ENCODE measurements at regions not wholly inside any gene's neighbourhood (a gene's known extent, or its start where the extent isn't known, plus 50 kb on each side); places are given as distances from the start of the nearest gene placed in this dataset.

DNA sequence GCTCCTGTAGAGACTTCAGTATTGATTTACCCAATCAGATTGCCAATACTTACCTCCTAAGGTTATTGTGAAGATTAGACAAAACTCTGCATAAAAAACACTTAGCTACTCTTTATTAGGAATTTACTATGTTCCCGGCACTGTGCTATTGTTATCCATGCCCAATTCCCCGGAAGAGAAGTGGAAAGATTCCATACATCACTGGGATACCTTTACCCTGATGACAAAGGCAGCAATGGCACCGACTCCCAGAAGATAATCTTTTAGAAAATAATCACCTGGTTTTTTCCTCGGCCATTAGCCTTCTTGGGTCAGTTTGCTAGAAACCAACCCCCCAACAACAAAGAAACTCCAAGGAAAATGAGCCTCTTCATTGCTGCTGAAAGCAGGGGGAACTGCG lies 226.0 kb downstream of the SNX18 start:
- no peak for DNase-seq (ENCODE audit: low read depth)

DNA sequence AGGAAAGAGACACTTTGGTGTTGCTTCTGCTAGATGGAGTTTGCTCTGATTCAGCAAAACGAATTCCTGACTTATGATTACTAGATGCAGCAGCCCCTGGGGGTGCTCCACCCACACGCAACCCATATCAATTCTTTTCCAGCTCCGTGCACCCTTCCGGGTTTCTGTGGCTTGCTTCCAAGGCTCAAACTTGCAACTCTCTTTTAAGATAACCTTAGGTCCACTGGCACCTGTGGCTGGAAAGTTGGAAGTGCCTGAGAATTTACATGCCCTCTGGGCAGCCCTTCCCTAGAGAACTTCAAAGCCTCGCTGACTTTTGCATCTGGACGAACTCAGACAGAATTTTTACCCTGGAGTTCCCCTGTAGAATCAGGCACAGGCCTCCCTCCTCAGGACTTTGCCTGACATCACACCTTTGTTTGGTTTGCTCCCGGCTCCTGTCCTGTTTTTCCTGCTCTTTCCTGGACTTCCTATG lies 224.9 kb downstream of the SNX18 start:
- no peak for DNase-seq (ENCODE audit: low read depth)

DNA sequence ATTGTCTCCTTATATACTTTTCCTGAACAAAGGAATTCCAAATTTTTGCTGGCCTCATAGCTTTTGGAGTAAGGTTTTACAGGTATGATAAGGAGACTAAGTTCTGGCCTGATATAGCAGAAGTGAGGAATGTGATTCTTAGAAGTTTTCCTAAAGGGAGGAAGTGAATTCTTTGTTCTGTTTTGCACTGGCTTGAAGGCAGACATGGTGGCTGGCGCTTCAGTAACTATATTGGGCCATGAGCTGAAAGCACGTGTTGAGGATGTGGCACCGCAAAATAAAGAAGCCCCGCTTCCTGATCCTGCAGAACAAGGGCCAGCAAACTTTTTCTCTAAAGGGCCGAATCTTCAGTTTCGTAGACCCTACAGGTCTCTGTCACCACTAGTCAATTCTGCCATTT lies 224.2 kb downstream of the SNX18 start:
- DNase-seq (ENCODE audit: low read depth): no peak

DNA sequence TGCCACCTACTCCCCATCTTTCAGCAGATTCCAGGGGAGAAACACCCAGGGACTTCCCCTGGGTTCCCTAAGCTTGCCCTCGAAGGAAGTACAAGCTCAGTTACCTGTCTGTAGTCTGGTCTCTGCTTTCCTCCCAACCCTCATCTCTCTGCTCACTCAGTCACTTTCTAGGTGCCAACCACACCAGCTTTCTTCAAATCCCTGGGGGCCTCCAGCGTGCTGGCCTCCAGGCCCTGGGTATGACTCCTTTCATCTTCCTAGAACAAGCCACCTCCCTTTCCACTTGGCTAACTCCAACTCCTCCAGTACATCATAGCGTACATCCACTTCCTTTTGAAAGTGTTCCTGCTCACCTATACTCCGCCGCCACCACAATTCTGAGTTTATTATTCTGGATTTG lies 222.6 kb downstream of the SNX18 start:
- no peak for DNase-seq (ENCODE audit: low read depth)

DNA sequence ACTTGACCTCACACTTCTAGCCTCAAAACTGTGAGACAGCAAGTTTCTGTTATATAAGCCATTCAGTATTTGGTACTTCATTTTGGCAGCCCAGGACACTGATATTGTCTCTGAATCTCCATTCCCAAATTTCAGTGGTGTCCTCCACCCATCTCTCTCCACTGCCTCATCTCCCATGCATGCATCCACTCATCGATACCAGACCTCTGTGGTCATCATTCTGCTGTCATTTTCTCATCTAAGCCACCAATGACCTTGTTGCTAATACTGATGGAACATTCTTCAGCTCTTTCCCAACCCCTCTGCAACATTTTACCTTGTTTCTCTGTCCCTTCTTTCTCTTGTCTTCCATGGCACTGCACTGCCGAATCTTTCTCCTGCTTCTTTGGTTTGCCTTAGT lies 221.8 kb downstream of the SNX18 start:
- no peak for DNase-seq (ENCODE audit: low read depth)

DNA sequence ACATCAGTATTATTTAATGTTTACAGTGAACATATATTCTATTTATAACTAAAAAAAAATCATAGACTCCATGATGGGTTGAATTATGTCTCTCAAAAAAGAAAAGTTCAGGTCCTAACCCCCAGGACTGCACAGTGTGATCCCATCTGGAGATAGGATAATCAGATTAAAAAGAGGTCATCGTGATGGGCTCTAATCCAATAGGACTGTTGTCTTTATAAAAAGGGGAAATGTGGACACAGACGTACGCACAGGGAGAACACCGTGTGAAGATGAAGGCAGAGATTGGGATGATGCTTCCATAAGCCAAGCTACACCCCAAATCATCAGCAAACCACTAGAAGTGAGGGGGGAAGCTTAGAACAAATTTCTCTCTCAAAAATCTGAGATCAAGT lies 221.4 kb downstream of the SNX18 start:
- no peak for DNase-seq (ENCODE audit: low read depth)

DNA sequence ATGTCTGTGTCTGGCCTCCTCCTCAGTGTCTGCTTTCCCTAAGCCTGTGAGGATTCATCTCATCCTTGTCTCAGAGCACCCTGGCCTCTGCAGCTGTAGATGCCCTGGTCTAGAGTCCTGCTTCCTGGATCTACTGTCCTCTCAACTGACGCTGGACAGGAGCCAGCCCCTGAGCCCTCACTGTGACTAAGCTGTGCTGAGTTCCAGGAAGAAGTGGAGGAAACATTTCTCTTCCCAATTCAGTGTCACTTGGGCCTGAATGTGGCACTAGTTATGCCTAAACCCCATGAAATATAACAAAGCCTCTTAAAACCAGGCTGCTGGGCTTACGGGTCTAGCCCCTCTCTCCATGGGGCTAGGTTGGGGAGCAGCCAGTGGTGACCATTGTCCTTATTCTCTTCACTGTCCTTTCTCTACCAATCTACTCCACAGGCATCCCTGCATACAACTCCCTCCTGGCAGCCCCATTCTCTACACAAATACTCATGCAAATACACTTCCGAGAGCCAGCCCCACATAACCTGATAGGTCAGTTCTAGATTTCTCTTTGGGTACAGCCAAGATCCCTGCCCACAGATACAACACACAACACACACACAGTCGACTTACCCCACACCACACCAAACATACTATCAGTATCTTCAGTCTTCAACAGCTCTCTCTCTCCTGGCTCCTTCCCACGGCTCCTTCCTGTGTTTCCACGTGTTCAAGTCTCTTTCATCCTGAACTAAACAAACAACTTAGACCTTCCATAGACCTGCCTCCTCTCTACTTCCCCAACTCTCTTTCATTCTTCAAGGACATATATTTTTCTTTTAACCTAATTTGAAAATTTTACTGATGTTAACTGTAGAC lies 220.8 kb downstream of the SNX18 start:
- no peak for DNase-seq (ENCODE audit: low read depth)

DNA sequence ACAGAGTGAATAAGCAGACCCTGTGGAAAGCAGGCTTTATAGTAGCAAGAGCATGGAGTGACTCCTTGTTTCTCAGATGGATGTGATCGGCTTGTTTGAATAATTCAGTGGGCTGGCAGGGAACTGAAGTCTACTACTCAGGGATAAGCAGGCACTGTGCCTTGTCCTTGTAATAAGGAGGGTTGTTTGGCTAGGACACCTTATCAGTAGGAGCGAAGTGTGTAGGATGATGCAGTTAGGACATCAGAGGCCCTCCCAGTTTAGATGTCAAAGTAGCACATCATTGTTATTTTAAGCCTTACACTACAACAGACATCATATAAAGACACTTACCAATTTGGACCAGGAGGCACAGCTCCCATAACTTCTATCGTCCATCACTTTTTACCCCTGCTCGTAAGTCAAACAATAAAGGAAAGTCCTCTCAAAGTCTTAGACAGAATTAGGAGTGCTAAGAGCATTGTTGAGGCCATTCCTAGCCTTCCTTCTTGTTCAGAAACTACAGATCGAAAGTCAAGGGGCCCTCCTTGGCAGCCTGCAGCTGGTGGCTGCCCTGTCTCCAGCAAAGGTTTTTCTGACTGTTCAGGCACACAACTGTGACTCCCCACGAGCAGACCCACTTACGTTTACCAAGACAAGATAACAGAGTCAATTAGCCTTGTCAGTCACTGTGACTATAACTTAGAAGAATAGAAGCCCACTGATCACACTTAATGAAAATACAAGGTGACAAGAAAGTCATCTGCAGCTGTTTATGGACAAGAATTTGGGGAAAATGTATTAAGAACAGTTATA lies 218.6 kb downstream of the SNX18 start:
- no peak for DNase-seq (ENCODE audit: low read depth)

DNA sequence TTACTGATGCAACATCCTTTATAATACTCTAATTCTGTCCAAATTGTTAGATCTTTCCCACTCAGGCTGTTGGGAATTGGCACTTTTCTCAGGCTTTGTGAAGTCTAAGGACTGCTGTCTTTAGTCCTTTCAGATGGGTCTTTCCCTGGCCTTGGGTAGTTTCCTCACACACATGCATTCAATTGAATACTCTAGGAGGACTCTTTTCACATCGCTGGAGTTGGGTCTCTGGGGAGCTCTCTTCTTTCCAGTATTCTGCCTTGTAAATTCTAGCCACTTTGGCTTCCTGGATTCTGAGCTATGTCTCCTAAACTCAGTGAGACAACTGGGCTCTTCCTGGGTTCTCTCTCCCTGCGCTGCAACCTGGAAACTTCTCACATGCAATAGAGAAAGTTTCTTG lies 215.5 kb downstream of the SNX18 start:
- DNase-seq (ENCODE audit: low read depth): no peak

DNA sequence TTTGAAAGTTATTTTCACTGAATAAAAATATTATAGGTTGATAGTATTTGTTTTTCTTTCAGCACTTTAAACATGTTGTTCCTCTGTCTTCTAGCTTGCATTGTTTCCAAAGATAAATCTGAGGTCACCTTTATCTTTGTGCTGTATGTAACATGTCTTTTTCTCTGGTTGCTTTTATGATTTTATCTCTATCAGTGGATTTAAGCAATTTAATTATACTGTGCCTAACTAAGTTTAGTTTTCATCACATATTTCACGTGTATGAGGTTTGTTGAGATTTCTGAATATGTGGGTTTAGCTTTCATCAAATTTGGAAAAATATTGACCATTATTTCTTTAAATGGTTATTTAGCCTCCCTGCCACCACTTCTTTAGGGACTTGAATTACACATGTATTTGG lies 214.5 kb downstream of the SNX18 start:
- no peak for DNase-seq (ENCODE audit: low read depth)

DNA sequence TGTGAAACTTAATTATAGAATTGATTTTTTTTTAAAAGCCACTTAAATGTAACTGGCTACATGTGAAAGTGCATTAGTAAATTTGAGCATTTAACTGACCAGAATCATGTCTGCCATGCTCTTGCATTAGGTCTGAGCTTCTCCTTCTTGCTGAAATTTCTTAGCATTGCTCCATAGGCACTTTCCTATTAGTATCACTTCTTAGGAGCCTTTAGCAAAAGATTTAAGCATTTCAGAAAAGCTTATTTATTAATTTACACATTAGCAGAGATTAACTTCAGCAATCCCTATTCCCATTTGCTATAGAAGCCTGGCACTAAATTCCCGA lies 211.0 kb downstream of the SNX18 start:
- no peak for DNase-seq (ENCODE audit: low read depth)

DNA sequence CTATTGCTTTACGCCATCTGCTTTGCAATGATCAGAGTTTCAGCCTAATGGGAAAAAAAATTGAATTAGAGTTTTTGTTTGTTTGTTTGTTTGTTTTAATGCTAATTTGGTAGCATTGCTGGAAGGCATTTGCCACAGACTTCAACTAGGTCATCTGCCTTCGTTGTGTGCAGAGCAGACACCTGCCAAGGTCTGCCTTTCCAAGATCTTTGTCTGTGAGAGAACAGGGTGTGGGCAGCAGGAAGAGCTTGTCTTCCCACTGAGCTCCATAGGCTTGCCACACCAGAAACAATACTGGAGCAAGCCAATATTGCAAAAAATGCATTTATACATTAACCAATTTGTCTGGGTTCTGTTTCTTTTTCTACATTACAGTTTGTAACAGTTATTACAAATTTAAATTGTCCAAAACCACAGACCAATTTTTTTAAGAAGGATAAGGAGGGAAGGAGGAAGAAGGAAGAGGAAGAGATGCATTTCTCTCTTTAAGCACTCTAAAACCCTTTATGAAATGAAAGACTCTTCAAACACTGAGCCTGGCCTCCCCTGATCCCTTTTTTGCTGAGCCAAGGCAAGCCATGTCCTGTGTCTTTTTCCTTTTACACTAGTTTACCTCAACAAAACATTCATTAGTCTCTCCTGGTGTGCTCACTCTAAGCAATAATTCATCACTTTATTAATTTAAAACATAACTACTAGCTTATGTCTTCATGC lies 210.5 kb downstream of the SNX18 start:
- no peak for DNase-seq (ENCODE audit: low read depth)

DNA sequence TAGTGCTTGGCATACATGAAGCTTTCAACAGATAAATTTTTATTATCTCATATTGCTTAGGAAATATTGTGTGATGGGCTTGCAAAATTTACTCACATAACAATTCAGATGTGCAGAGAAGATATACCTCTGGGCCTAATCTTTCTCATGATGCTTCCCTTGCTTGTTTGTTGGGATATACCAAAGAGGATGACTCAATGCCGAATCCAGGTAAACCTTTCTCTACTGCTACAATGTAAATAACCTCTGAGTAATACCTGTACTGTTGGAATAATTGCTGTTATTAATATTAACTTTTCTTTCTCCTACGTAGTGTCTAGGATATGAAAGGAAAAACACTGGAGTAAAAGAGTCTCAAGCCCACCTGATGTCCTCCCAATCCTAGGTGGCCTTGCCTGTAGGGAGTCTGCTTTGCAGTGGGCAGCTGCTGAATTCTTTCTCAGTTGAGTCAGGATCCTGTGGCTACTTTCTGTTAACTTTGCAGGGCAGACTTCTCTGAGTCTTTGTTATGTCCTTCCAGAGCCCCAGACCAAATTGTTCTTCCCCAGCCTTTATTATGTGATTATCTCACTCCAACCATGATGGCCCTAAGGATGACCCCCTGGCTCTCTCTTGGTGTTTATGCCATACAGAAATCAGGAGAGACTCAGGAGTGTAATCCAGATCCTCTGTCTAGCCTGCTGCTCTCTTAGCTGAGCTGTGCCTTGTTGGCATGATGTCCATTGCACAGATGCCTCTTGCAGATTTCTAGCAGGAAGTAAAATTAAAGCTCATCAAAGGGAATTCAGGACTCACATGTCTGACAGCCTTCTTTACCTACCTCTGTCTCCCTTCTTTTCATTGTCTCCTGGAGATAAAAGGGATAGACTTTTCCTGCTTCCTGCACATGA lies 208.1 kb downstream of the SNX18 start:
- DNase-seq (ENCODE audit: low read depth): no peak

DNA sequence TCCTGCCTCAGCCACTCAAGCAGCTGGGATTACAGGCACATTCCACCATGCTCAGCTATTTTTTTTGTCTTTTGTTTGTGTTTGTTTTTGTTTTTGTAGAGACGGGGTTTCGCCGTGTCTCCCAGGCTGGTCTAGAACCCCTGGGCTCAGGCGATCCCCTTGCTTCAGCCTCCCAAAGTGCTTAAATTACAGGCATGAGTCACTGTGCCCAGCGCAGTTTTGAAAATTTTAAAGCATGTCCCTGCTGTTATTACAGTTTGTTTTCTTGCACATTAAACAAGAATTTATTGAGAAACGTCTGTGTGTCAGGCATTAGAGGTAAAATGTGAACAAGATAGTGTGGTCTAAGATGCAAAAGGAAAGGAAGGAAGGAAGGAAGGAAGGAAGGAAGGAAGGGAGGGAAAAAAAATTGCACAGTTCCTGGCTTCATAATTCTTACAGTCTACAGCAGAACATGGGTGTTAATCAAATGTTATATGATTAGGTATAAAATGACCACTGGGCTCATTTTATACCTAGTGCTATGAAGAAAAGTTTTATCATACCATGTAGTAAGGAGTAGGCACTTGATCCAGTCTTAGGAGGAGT lies 205.4 kb downstream of the SNX18 start:
- no peak for DNase-seq (ENCODE audit: low read depth)

DNA sequence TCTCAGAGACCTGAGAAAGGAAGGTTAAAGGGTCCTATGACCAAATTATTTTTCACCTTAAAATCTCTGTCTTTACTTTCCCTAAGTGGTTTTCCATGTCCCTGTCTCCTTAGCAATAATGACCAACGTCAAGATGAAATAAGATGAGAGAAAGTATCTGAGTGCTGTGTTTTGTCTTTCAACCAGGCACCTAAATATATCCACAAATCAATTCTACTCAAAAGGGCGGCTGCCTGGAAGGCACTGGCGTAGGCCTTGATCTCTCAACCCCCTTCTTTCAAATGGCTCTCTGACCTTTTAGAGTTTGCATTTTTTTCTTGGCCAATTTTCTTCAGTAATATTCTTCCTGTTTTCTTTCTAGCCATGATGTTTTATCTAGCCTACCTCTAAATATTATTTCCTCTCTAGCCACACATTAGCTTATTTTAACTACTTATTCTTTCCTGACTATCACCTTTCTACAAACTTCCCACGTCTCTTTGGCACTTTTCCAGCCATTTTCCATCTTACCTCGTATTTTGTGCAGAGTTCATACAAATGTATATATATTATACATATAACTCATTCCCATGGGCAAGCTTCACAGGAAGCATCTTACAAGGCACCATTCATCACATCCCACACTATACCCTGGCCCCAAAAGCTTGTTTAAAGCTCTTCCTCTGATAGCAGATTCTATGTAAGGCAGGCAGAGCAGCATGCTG lies 204.5 kb downstream of the SNX18 start:
- DNase-seq (ENCODE audit: low read depth): no peak

DNA sequence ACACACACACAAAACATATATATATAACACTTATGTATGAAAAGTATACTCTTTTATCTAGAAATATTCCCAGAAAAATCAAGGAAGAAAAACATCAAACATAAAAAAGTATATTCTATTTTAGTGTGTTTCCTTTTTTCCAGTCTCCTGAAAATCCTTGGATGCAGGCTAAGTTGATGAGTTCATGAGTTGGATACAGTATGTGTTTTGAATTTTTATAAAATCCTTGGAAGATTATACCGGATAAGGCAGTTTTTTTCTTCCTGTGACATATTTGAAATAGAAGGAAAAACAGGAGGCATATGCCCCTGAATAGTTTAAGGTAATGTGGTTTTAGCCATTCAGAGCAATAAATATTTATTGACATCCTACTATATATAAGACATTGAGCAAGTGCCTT lies 203.6 kb downstream of the SNX18 start:
- no peak for DNase-seq (ENCODE audit: low read depth)

DNA sequence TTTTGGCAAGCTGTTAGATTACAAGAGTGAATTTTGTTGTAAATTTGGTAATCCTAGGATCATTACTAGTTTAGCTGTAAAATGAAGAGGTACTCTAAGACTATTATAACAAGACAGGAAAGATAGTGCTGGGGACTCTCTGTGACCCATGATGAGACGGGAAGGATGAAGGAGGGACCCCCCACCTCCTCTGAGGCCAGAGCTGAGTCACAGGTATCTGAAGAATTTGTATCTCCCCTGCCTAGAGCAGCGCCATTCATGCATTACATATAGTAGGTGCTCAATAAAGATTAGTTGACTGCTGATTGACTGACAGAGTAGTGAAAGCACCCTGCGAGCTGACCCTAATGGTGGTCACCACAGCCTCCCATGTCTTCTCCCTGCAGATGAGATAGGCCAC lies 202.8 kb downstream of the SNX18 start:
- DNase-seq (ENCODE audit: low read depth): no peak

DNA sequence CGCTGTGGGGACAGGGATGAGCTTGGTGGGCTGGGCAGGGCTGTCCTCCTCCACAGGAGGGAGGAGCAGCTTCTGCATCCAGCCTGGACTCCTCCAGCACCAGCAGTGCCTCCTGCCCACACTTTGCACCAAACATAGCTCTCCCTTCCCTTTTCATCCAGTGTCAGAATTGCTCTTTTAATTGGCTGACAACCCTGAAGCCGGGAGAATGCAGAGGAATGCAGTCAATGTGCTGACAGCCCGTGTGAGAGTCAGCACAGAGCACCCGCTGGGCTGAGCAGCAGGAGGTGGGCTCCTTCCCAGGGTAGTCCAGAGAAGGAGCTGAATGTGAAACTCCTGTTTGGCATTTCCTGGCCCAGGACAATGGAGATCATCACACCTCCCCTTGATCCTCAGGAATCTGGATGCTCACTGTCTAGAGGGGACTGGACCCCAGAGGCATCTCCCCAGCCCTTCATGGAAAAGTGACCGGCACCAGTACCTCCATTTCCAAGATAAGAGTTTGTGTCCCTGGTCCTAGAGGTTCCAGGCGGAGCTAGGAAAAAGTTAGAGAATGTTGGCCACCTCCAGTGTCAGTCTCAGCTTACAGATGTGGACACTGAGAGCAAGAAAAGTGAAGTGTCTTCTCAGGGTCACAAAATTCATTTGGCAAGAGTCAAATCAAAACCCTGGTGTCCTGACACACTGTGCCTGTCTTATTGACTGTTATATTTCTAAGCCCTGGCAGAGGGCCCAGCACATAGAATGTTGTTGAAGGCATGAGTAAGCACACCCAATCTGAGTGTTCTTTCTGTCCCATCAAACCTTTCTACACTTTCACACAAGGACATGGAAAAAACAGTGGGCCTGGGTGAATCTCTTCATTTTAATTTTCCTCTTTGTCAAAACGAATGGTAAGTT lies 202.1 kb downstream of the SNX18 start:
- DNase-seq (ENCODE audit: low read depth): no peak

DNA sequence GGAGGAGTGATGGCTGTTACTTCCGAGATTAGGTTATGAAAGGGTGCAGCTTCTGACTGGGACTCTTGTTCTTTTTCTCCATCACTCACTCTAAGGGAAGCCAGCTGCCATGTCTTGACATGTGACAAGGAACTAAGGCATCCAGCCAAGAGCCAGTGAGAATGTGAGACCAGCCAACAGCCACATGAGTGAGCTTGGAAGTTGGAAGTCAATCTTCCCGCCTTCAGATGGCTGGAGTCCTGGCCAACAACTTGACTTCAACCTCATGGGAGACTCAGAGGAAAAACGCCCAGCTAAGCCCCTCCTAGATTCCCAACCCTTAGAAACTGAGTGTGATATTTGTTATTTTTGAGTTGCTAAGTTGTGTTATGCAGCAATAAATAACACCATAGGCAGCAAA lies 201.1 kb downstream of the SNX18 start:
- no peak for DNase-seq (ENCODE audit: low read depth)

DNA sequence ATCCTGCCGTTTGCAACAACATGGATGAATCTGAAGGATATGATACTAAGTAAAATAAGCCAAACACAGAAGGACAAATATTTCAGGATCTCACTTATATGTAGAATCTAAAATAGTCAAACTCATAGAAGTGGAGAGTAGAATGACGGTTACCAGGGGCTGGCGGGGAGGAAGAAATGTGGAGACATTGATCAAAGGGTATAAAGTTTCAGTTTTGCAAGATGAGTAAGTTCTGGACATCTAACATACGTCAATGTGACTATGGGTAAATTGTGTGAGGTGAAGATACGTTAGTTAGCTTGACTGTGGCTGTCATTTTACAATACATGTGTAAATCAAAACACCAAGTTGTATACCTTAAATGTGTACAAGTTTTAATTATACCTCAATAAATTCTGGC lies 200.3 kb downstream of the SNX18 start:
- DNase-seq (ENCODE audit: low read depth): no peak
